ENCODE measurements at regions not wholly inside any gene's neighbourhood (a gene's known extent, or its start where the extent isn't known, plus 50 kb on each side); places are given as distances from the start of the nearest gene placed in this dataset.

GRCh38 chr16:11452298-11452697 is 107.0 kb downstream of the RMI2 start:
- WGBS, 10 experiments, result 53 to 83% (median 80%) methylated on average over 1 to 6 of the region's 7 CpGs; no CpG with 5 or more reads in 7 of the 10 experiments
- H3K4me1 ChIP-seq (replicated peaks in 1 of 2), result no peaks in the 10 kb centered on the region
- no peak overlapping the region for H3K27ac ChIP-seq
- in situ Hi-C loops (cut with MboI; ENCODE audit: low pct_unique_long_range_greater_than_20kb in 2 of 9, low sequenced_read_pairs in 9 of 9, unreplicated experiment in 9 of 9), result no loop called here
- ATAC-seq (replicated peaks in 6 of 8), result no peak
- H3K4me3 ChIP-seq, result no peak overlapping the region

GRCh38 chr16:11452746-11453389 is 107.6 kb downstream of the RMI2 start:
- ATAC-seq (replicated peaks in 6 of 8), result no peak
- H3K4me1 ChIP-seq (replicated peaks in 1 of 2), result no peaks in the 10 kb centered on the region
- H3K27ac ChIP-seq, result no peak overlapping the region
- 9 to 98% (median 83%) methylated on average over 1 to 5 of the region's 5 CpGs for WGBS, 10 experiments
- H3K4me3 ChIP-seq, result no peak overlapping the region
- in situ Hi-C loops (cut with MboI; ENCODE audit: low pct_unique_long_range_greater_than_20kb in 2 of 9, low sequenced_read_pairs in 9 of 9, unreplicated experiment in 9 of 9), result no loop called here

GRCh38 chr16:11456741-11457140 is 111.5 kb downstream of the RMI2 start:
- WGBS, 10 experiments, result 60 to 100% (median 100%) methylated on average over 1 to 4 of the region's 10 CpGs; no CpG with 5 or more reads in 4 of the 10 experiments
- Histone ChIP-seq H3K4me3 (no peak overlapping the region), H3K27ac (no peak overlapping the region), H3K4me1 (replicated peaks in 1 of 2) (no peaks in the 10 kb centered on the region)
- in situ Hi-C loops (cut with MboI; ENCODE audit: low pct_unique_long_range_greater_than_20kb in 2 of 9, low sequenced_read_pairs in 9 of 9, unreplicated experiment in 9 of 9), result no loop called here
- ATAC-seq (replicated peaks in 6 of 8), result no peak

- Histone ChIP-seq H3K4me3 (no peak overlapping the region), H3K4me1 (replicated peaks in 1 of 2) (no peaks in the 10 kb centered on the region), H3K27ac (no peak overlapping the region)
- in situ Hi-C loops (cut with MboI; ENCODE audit: low pct_unique_long_range_greater_than_20kb in 2 of 9, low sequenced_read_pairs in 9 of 9, unreplicated experiment in 9 of 9), result no loop called here
- no peak for ATAC-seq (replicated peaks in 6 of 8)
- WGBS, 10 experiments, result 40 to 100% (median 80%) methylated on average over 1 to 4 of the region's 8 CpGs; no CpG with 5 or more reads in 4 of the 10 experiments
These were observed 114.5 kb downstream of the RMI2 start for GRCh38 chr16:11459722-11460121.

GRCh38 chr16:11460820-11461594 is 115.7 kb downstream of the RMI2 start:
- no peaks in the 10 kb centered on the region for H3K4me1 ChIP-seq (replicated peaks in 1 of 2)
- in situ Hi-C loops (cut with MboI; ENCODE audit: low pct_unique_long_range_greater_than_20kb in 2 of 9, low sequenced_read_pairs in 9 of 9, unreplicated experiment in 9 of 9), result no loop called here

GRCh38 chr16:11461595-11461990 is 116.3 kb downstream of the RMI2 start:
- in situ Hi-C loops (cut with MboI; ENCODE audit: low pct_unique_long_range_greater_than_20kb in 2 of 9, low sequenced_read_pairs in 9 of 9, unreplicated experiment in 9 of 9), result no loop called here
- no peak for ATAC-seq (replicated peaks in 6 of 8)
- no peak overlapping the region for H3K4me3 ChIP-seq
- H3K27ac ChIP-seq, result no peak overlapping the region
- WGBS, 10 experiments, result 33 to 100% (median 90%) methylated on average over 1 to 5 of the region's 6 CpGs; no CpG with 5 or more reads in 5 of the 10 experiments
- H3K4me1 ChIP-seq (replicated peaks in 1 of 2), result no peaks in the 10 kb centered on the region

More at GRCh38 chr16:11460820-11461594, 115.7 kb downstream of the RMI2 start:
- H3K27ac ChIP-seq, result no peak overlapping the region
- H3K4me3 ChIP-seq, result no peak overlapping the region
- WGBS, 10 experiments, result 33 to 94% (median 84%) methylated on average over 1 to 5 of the region's 18 CpGs; no CpG with 5 or more reads in 4 of the 10 experiments
- ATAC-seq (replicated peaks in 6 of 8), result no peak

- ATAC-seq (replicated peaks in 6 of 8), result no peak
- WGBS, 10 experiments, result 40 to 100% (median 73%) methylated on average over 1 to 11 of the region's 15 CpGs; no CpG with 5 or more reads in 2 of the 10 experiments
- Histone ChIP-seq H3K27ac (no peak overlapping the region), H3K4me3 (no peak overlapping the region), H3K4me1 (replicated peaks in 1 of 2) (no peaks in the 10 kb centered on the region)
- in situ Hi-C loops (cut with MboI; ENCODE audit: low pct_unique_long_range_greater_than_20kb in 2 of 9, low sequenced_read_pairs in 9 of 9, unreplicated experiment in 9 of 9), result no loop called here
These were observed 116.8 kb downstream of the RMI2 start for GRCh38 chr16:11462036-11462435.

GRCh38 chr16:11462861-11463260 is 117.6 kb downstream of the RMI2 start:
- in situ Hi-C loops (cut with MboI; ENCODE audit: low pct_unique_long_range_greater_than_20kb in 2 of 9, low sequenced_read_pairs in 9 of 9, unreplicated experiment in 9 of 9), result no loop called here
- no peak for ATAC-seq (replicated peaks in 6 of 8)

GRCh38 chr16:11464241-11464640 is 119.0 kb downstream of the RMI2 start:
- no peak overlapping the region for H3K27ac ChIP-seq
- in situ Hi-C loops (cut with MboI; ENCODE audit: low pct_unique_long_range_greater_than_20kb in 2 of 9, low sequenced_read_pairs in 9 of 9, unreplicated experiment in 9 of 9), result no loop called here
- no peak overlapping the region for H3K4me3 ChIP-seq
- WGBS, 10 experiments, result 0 to 100% (median 67%) methylated on average over 1 to 7 of the region's 9 CpGs; no CpG with 5 or more reads in 3 of the 10 experiments
- H3K4me1 ChIP-seq (replicated peaks in 1 of 2), result no peaks in the 10 kb centered on the region
- no peak for ATAC-seq (replicated peaks in 6 of 8)

More at GRCh38 chr16:11462861-11463260, 117.6 kb downstream of the RMI2 start:
- Histone ChIP-seq H3K4me3 (no peak overlapping the region), H3K27ac (no peak overlapping the region), H3K4me1 (replicated peaks in 1 of 2) (no peaks in the 10 kb centered on the region)
- 80 to 100% (median 90%) methylated on average over 3 to 6 of the region's 15 CpGs; no CpG with 5 or more reads in 5 of the 10 experiments for WGBS, 10 experiments

- Histone ChIP-seq H3K4me3 (no peak overlapping the region), H3K4me1 (replicated peaks in 1 of 2) (no peaks in the 10 kb centered on the region), H3K27ac (no peak overlapping the region)
- in situ Hi-C loops (cut with MboI; ENCODE audit: low pct_unique_long_range_greater_than_20kb in 2 of 9, low sequenced_read_pairs in 9 of 9, unreplicated experiment in 9 of 9), result no loop called here
- no peak for ATAC-seq (replicated peaks in 6 of 8)
- WGBS, 10 experiments, result 31 to 96% (median 85%) methylated on average over 1 to 3 of the region's 5 CpGs; no CpG with 5 or more reads in 5 of the 10 experiments
These were observed 120.4 kb downstream of the RMI2 start for GRCh38 chr16:11465675-11466074.

- Histone ChIP-seq H3K4me1 (replicated peaks in 1 of 2) (no peaks in the 10 kb centered on the region), H3K4me3 (no peak overlapping the region), H3K27ac (no peak overlapping the region)
- WGBS, 10 experiments, result 54 to 95% (median 83%) methylated on average over 2 to 12 of the region's 17 CpGs; no CpG with 5 or more reads in 4 of the 10 experiments
- in situ Hi-C loops (cut with MboI; ENCODE audit: low pct_unique_long_range_greater_than_20kb in 2 of 9, low sequenced_read_pairs in 9 of 9, unreplicated experiment in 9 of 9), result no loop called here
- no peak for ATAC-seq (replicated peaks in 6 of 8)
These were observed 115.9 kb downstream of the LITAF start for GRCh38 chr16:11470676-11471415.

GRCh38 chr16:11471548-11471947 is 115.2 kb downstream of the LITAF start:
- ATAC-seq (replicated peaks in 6 of 8), result no peak
- in situ Hi-C loops (cut with MboI; ENCODE audit: low pct_unique_long_range_greater_than_20kb in 2 of 9, low sequenced_read_pairs in 9 of 9, unreplicated experiment in 9 of 9), result no loop called here
- Histone ChIP-seq H3K4me1 (replicated peaks in 1 of 2) (no peaks in the 10 kb centered on the region), H3K4me3 (no peak overlapping the region), H3K27ac (no peak overlapping the region)
- 17 to 100% (median 87%) methylated on average over 1 to 3 of the region's 12 CpGs; no CpG with 5 or more reads in 6 of the 10 experiments for WGBS, 10 experiments

GRCh38 chr16:11472410-11472809 is 114.3 kb downstream of the LITAF start:
- in situ Hi-C loops (cut with MboI; ENCODE audit: low pct_unique_long_range_greater_than_20kb in 2 of 9, low sequenced_read_pairs in 9 of 9, unreplicated experiment in 9 of 9), result no loop called here
- H3K27ac ChIP-seq, result no peak overlapping the region
- 0 to 90% methylated on average over 1 to 2 of the region's 4 CpGs; no CpG with 5 or more reads in 8 of the 10 experiments for WGBS, 10 experiments
- H3K4me1 ChIP-seq (replicated peaks in 1 of 2), result no peaks in the 10 kb centered on the region
- ATAC-seq (replicated peaks in 6 of 8), result no peak
- no peak overlapping the region for H3K4me3 ChIP-seq

Data from motor neuron (in vitro differentiated cells).